ENCODE measurements at regions not wholly inside any gene's neighbourhood (a gene's known extent, or its start where the extent isn't known, plus 50 kb on each side); places are given as distances from the start of the nearest gene placed in this dataset.

DNA sequence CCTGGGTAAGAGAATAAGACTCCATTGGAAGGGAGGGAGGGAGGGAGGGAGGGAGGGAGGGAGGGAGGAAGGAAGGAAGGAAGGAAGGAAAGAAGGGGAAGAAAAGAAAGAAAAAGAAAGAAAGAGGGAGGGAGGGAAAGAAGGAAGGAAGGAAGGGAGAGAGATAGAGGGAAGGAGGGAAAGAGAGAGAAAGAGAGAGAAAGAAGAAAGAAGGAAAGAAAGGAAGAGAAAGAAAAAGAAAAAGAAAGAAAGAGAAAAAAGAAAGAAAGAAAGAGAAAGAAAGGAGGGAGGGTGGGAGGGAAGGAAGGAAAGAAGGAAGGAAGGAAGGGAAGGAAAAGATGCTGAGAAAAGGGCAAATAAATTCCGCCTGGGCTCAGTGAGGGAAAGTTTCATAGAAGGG, 74.7 kb upstream of the IFNAR2 start:
- no peak for DNase-seq (ENCODE audit: low read depth)
- H3K4me3 ChIP-seq (ENCODE audit: low read length) = no peak overlapping the region
- TF ChIP-seq CTCF (conservative IDR thresholded peaks at IDR 0.05; ENCODE audit: low read length) = no peak

- DNase-seq (ENCODE audit: low read depth) = no peak
- TF ChIP-seq CTCF (conservative IDR thresholded peaks at IDR 0.05; ENCODE audit: low read length) = no peak
- no peak overlapping the region for H3K4me3 ChIP-seq (ENCODE audit: low read length)
Observed at GRCh38 chr21:33155422-33155821, 74.3 kb upstream of the IFNAR2 start.

DNA sequence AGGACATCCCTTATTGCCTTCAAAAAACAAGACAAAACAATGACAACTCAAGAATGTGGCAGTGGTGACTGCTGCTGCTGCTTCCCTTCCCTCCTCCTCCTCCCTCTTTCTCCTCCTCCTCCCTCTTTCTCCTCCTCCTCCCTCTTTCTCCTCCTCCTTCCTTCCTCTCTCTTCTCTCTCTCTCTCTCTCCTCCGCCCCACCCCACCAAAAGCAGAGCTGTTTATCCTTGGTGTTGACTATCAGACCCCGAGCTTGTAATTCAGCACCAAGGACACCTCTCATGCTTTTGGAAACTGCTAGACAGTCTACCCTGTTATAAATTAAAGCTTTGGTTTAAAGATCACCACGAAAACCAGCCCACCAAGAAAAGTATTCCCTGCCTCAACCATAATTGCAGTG, 72.4 kb upstream of the IFNAR2 start:
- TF ChIP-seq CTCF (conservative IDR thresholded peaks at IDR 0.05; ENCODE audit: low read length) = no peak
- H3K4me3 ChIP-seq (ENCODE audit: low read length) = no peak overlapping the region
- no peak for DNase-seq (ENCODE audit: low read depth)

DNA sequence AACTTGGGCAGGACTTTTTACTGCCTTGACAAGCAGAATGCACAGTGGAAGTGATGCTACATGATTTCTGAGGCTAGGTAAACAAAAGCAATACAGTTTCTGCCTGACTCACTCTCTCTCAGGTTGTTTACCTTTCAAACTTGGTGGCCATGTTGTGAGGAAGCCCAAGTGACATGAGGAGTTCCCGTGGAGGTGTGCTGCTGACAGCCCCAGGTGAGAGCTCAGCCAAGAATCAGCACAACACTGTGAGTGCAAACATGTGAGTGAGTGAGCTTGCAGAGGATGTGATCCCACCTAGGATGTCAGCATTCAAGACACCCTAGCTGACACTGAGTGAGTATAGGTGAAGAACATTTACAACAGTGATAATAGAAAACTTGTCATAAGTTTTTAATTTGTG, 71.1 kb upstream of the IFNAR2 start:
- DNase-seq (ENCODE audit: low read depth) = no peak

GRCh38 chr21:33162436-33162951, 67.2 kb upstream of the IFNAR2 start:
- TF ChIP-seq CTCF (conservative IDR thresholded peaks at IDR 0.05; ENCODE audit: low read length) = no peak
- DNase-seq (ENCODE audit: low read depth) = no peak
- H3K4me3 ChIP-seq (ENCODE audit: low read length) = no peak overlapping the region

More for the DNA sequence above, 71.1 kb upstream of the IFNAR2 start:
- no peak overlapping the region for H3K4me3 ChIP-seq (ENCODE audit: low read length)
- no peak for TF ChIP-seq CTCF (conservative IDR thresholded peaks at IDR 0.05; ENCODE audit: low read length)

DNA sequence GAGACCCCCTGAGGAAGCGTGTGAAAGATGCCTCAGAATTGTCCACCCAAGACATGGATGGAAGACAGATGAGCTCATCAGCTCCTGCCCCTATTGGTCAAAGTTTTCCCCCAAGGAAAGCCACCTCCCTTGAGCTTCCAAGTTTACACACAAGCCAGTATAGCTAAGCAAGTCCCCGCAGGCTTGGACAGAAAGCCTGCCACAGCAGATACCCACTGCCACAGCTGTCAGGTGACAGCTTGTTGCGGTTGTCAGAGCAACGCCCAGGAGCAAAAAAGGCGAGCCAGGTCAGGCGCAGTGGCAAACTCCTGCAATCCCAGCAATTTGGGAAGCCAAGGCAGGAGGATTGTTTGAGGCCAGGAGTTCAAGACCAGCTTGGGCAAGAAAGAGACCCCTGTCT, 60.9 kb upstream of the IFNAR2 start:
- TF ChIP-seq CTCF (conservative IDR thresholded peaks at IDR 0.05; ENCODE audit: low read length) = no peak
- DNase-seq (ENCODE audit: low read depth) = no peak
- H3K4me3 ChIP-seq (ENCODE audit: low read length) = no peak overlapping the region

- no peak for TF ChIP-seq CTCF (conservative IDR thresholded peaks at IDR 0.05; ENCODE audit: low read length)
- no peak for DNase-seq (ENCODE audit: low read depth)
Observed at GRCh38 chr21:33169359-33169758, 60.4 kb upstream of the IFNAR2 start.

More at GRCh38 chr21:33169359-33169758, 60.4 kb upstream of the IFNAR2 start:
- no peak overlapping the region for H3K4me3 ChIP-seq (ENCODE audit: low read length)

Data from AG10803 (cell line).